PC-9 (cell line): ENCODE measurements at regions not wholly inside any gene's neighbourhood (a gene's known extent, or its start where the extent isn't known, plus 50 kb on each side); places are given as distances from the start of the nearest gene placed in this dataset.

Experiments used
- EZH2 ChIP-seq: fragments of 200-600 bp; sonication (generic); IDR thresholded peaks from 2 replicates; pipeline ENCODE4 v1.8.0; 2017; ENCODE audit warnings: antibody characterized with exemption, low read depth
- TF ChIP-seq, protein P1 (sequence below): fragments of 200-600 bp; sonication (generic); conservative IDR thresholded peaks from 2 replicates; pipeline ENCODE4 v1.6.1; 2017; ENCODE audit warnings: mixed run types, antibody characterized with exemption, mild to moderate bottlenecking, moderate library complexity

DNA sequence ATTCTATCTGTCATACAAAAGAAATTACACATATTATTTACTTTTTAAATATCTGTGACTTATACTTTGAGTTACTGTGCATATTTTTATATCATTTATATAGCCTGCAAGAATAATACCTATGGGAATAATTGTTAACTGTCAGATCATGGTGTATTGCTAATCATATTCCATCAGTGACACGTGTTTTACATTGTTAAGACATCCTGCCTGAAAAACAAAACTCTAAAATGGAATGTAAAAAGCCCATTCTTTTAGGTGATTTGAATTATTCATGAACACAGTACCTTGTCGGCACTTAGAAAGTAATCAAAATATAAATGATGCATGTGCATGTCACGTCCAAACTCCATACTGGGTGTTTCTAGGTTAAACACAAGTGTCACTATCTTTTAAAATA, 533.8 kb upstream of the PCDH9 start:
- TF ChIP-seq, protein P1, sequence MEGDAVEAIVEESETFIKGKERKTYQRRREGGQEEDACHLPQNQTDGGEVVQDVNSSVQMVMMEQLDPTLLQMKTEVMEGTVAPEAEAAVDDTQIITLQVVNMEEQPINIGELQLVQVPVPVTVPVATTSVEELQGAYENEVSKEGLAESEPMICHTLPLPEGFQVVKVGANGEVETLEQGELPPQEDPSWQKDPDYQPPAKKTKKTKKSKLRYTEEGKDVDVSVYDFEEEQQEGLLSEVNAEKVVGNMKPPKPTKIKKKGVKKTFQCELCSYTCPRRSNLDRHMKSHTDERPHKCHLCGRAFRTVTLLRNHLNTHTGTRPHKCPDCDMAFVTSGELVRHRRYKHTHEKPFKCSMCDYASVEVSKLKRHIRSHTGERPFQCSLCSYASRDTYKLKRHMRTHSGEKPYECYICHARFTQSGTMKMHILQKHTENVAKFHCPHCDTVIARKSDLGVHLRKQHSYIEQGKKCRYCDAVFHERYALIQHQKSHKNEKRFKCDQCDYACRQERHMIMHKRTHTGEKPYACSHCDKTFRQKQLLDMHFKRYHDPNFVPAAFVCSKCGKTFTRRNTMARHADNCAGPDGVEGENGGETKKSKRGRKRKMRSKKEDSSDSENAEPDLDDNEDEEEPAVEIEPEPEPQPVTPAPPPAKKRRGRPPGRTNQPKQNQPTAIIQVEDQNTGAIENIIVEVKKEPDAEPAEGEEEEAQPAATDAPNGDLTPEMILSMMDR = no peak
- no peak for TF ChIP-seq EZH2
